ENCODE measurements at regions not wholly inside any gene's neighbourhood (a gene's known extent, or its start where the extent isn't known, plus 50 kb on each side); places are given as distances from the start of the nearest gene placed in this dataset.

GRCh38 chr10:109668154-109668665, 255.1 kb downstream of the XPNPEP1 start:
- peaks cover 2% of the 10 kb centered on the region for H3K9me3 Mint-ChIP-seq (ENCODE audit: insufficient read depth)
- ATAC-seq (ENCODE audit: low read depth) (no peak), DNase-seq (no peak)
- no peaks in the 10 kb centered on the region for H3K27me3 Mint-ChIP-seq
- no peak overlapping the region for H3K4me3 Mint-ChIP-seq
- Histone ChIP-seq H3K9me3 (ENCODE audit: control extremely low read depth in 1 of 3, control insufficient read depth in 2 of 3, insufficient read depth in 1 of 3, low read length in 2 of 3) (peaks cover 0 to 15% (median 0%) of the 10 kb centered on the region in 3 donors), H3K36me3 (replicated peaks in 1 of 2; ENCODE audit: control extremely low read depth in 1 of 2, control insufficient read depth in 1 of 2, extremely low read depth in 1 of 2, insufficient read depth in 2 of 2, low read length in 1 of 2) (no peaks in the 10 kb centered on the region), H3K4me1 (ENCODE audit: control insufficient read depth in 2 of 2, insufficient read depth in 2 of 2, low read length in 2 of 2) (no peaks in the 10 kb centered on the region), H3K27me3 (replicated peaks in 1 of 4; ENCODE audit: control extremely low read depth in 1 of 4, control insufficient read depth in 3 of 4, insufficient read depth in 4 of 4, low read length in 3 of 4) (no peaks in the 10 kb centered on the region), H3K4me2 (replicated peaks; ENCODE audit: low read depth, low read length, poor library complexity, severe bottlenecking) (no peak overlapping the region), H3K9ac (ENCODE audit: low read length) (no peak overlapping the region), H3K4me3 (ENCODE audit: control extremely low read depth in 1 of 5, extremely low read depth in 1 of 5, insufficient read depth in 1 of 5, low read depth in 2 of 5, low read length in 4 of 5) (no peak overlapping the region), H3K79me2 (ENCODE audit: control insufficient read depth, insufficient read depth, low read length) (no peaks in the 10 kb centered on the region), H3K27ac (ENCODE audit: low read length in 2 of 2) (no peak overlapping the region), H2AFZ (ENCODE audit: insufficient read depth, low read depth, low read length, poor library complexity, severe bottlenecking) (no peak overlapping the region), H4K20me1 (ENCODE audit: control insufficient read depth, insufficient read depth, low read length, poor library complexity, severe bottlenecking) (no peaks in the 10 kb centered on the region)
- no peak overlapping the region for H3K27ac Mint-ChIP-seq
- ChIA-PET CTCF (no interaction called here), POLR2A (no interaction called here)
- H3K4me1 Mint-ChIP-seq, result no peaks in the 10 kb centered on the region
- intact Hi-C loops (cut with micrococcal nuclease), result no loop called here
- WGBS (ENCODE audit: insufficient coverage), result 67% methylated on average over 4 of the region's 5 CpGs
- no peak for TF ChIP-seq CTCF (IDR thresholded peaks at IDR 0.05)
- no peak for TF ChIP-seq EZH2 (IDR thresholded peaks at IDR 0.05; ENCODE audit: borderline replicate concordance, insufficient read depth, low read depth, low read length, poor library complexity, severe bottlenecking)

GRCh38 chr10:109665321-109665720, 258.0 kb downstream of the XPNPEP1 start:
- H4K20me1 ChIP-seq (ENCODE audit: control insufficient read depth, insufficient read depth, low read length, poor library complexity, severe bottlenecking), result no peaks in the 10 kb centered on the region
- H3K9ac ChIP-seq (ENCODE audit: low read length), result no peak overlapping the region
- TF ChIP-seq EZH2 (IDR thresholded peaks at IDR 0.05; ENCODE audit: borderline replicate concordance, insufficient read depth, low read depth, low read length, poor library complexity, severe bottlenecking), result no peak
- no peak for TF ChIP-seq CTCF (IDR thresholded peaks at IDR 0.05)
- H3K4me2 ChIP-seq (replicated peaks; ENCODE audit: low read depth, low read length, poor library complexity, severe bottlenecking), result no peak overlapping the region
- H3K9me3 Mint-ChIP-seq (ENCODE audit: insufficient read depth), result peaks cover 2% of the 10 kb centered on the region
- no peaks in the 10 kb centered on the region for H3K36me3 ChIP-seq (replicated peaks in 1 of 2; ENCODE audit: control extremely low read depth in 1 of 2, control insufficient read depth in 1 of 2, extremely low read depth in 1 of 2, insufficient read depth in 2 of 2, low read length in 1 of 2)
- ChIA-PET POLR2A (no interaction called here), CTCF (no interaction called here)
- H2AFZ ChIP-seq (ENCODE audit: insufficient read depth, low read depth, low read length, poor library complexity, severe bottlenecking), result no peak overlapping the region
- no peaks in the 10 kb centered on the region for H3K27me3 Mint-ChIP-seq
- H3K27ac Mint-ChIP-seq, result no peak overlapping the region
- WGBS (ENCODE audit: insufficient coverage), result 100% methylated on average over 1 of the region's 2 CpGs
- no peaks in the 10 kb centered on the region for H3K4me1 ChIP-seq (ENCODE audit: control insufficient read depth in 2 of 2, insufficient read depth in 2 of 2, low read length in 2 of 2)
- H3K4me3 ChIP-seq (ENCODE audit: control extremely low read depth in 1 of 5, extremely low read depth in 1 of 5, insufficient read depth in 1 of 5, low read depth in 2 of 5, low read length in 4 of 5), result no peak overlapping the region
- peaks cover 0 to 24% (median 0%) of the 10 kb centered on the region in 3 donors for H3K9me3 ChIP-seq (ENCODE audit: control extremely low read depth in 1 of 3, control insufficient read depth in 2 of 3, insufficient read depth in 1 of 3, low read length in 2 of 3)
- no peak for ATAC-seq (ENCODE audit: low read depth)
- intact Hi-C loops (cut with micrococcal nuclease), result no loop called here
- no peaks in the 10 kb centered on the region for H3K27me3 ChIP-seq (replicated peaks in 1 of 4; ENCODE audit: control extremely low read depth in 1 of 4, control insufficient read depth in 3 of 4, insufficient read depth in 4 of 4, low read length in 3 of 4)
- no peaks in the 10 kb centered on the region for H3K4me1 Mint-ChIP-seq
- no peak overlapping the region for H3K27ac ChIP-seq (ENCODE audit: low read length in 2 of 2)
- no peak for DNase-seq
- H3K4me3 Mint-ChIP-seq, result no peak overlapping the region
- H3K79me2 ChIP-seq (ENCODE audit: control insufficient read depth, insufficient read depth, low read length), result no peaks in the 10 kb centered on the region

Measured in B cell (primary cell).